Astrocyte (in vitro differentiated cells and primary cell): ENCODE measurements at regions not wholly inside any gene's neighbourhood (a gene's known extent, or its start where the extent isn't known, plus 50 kb on each side); places are given as distances from the start of the nearest gene placed in this dataset.
A peak's percentile ranks its signal among the peaks of the same experiment; 100 is the strongest.

ENCODE experiments used
- DNase-seq: peaks from one replicate; pipeline ENCODE4 v3.0.0-alpha.2; 2010; ENCODE audit warnings: low read depth
- FAIRE-seq: peaks from 2 replicates; lab custom pipeline; 2011; peaks lifted over from hg19 to GRCh38; lab: Jason Lieb, UNC
- H2AFZ ChIP-seq: 2 replicates; pipeline ENCODE4 v1.6.0; 2012; ENCODE audit warnings: low read depth, low read length, inconsistent platforms
- H3K27ac ChIP-seq: 2 replicates; pipeline ENCODE4 v1.5.1; 2011; ENCODE audit warnings: low read depth, low read length, inconsistent platforms
- H3K27me3 ChIP-seq: 2 replicates; pipeline ENCODE4 v1.6.0; 2011; ENCODE audit warnings: low read length, inconsistent platforms; ENCODE audit not compliant: insufficient read depth
- H3K36me3 ChIP-seq: 2 replicates; pipeline ENCODE4 v1.5.1; 2011; ENCODE audit warnings: low read length, inconsistent platforms; ENCODE audit not compliant: insufficient read depth
- H3K4me1 ChIP-seq: 2 replicates; pipeline ENCODE4 v1.5.1; 2011; ENCODE audit warnings: low read length, inconsistent platforms; ENCODE audit not compliant: insufficient read depth
- H3K4me2 ChIP-seq: 2 replicates; pipeline ENCODE4 v1.6.0; 2012; ENCODE audit warnings: low read length, inconsistent platforms
- H3K4me3 ChIP-seq: 2 replicates; pipeline ENCODE4 v1.5.1; 2011; ENCODE audit warnings: low read depth, mild to moderate bottlenecking, low read length, inconsistent platforms; ENCODE audit not compliant: insufficient read depth
- H3K79me2 ChIP-seq: 2 replicates; pipeline ENCODE4 v1.6.0; 2012; ENCODE audit warnings: mild to moderate bottlenecking, low read length, inconsistent platforms; ENCODE audit not compliant: insufficient read depth
- H3K9ac ChIP-seq: 2 replicates; pipeline ENCODE4 v1.6.0; 2012; ENCODE audit warnings: mild to moderate bottlenecking, low read length, inconsistent platforms
- H3K9me3 ChIP-seq: 2 replicates; pipeline ENCODE4 v1.5.1; 2012; ENCODE audit warnings: low read depth, mild to moderate bottlenecking, low read length, inconsistent platforms; ENCODE audit not compliant: insufficient read depth
- H4K20me1 ChIP-seq: 2 replicates; pipeline ENCODE4 v1.6.0; 2012; ENCODE audit warnings: low read length, inconsistent platforms; ENCODE audit not compliant: insufficient read depth
- H3K27ac Mint-ChIP-seq: one replicate; pipeline ENCODE4 v1.8.0; 2021; ENCODE audit warnings: mild to moderate bottlenecking, mixed read lengths; ENCODE audit not compliant: unreplicated experiment
- H3K27me3 Mint-ChIP-seq: one replicate; pipeline ENCODE4 v1.8.0; 2021; ENCODE audit warnings: low read depth, mixed read lengths; ENCODE audit not compliant: unreplicated experiment
- H3K36me3 Mint-ChIP-seq: one replicate; pipeline ENCODE4 v1.8.0; 2021; ENCODE audit warnings: low read depth, mixed read lengths; ENCODE audit not compliant: unreplicated experiment
- H3K4me1 Mint-ChIP-seq: one replicate; pipeline ENCODE4 v1.8.0; 2021; ENCODE audit warnings: low read depth, mixed read lengths; ENCODE audit not compliant: unreplicated experiment
- H3K4me3 Mint-ChIP-seq: one replicate; pipeline ENCODE4 v1.8.0; 2021; ENCODE audit warnings: mild to moderate bottlenecking, moderate library complexity, mixed read lengths; ENCODE audit not compliant: unreplicated experiment
- H3K9me3 Mint-ChIP-seq: one replicate; pipeline ENCODE4 v1.8.0; 2021; ENCODE audit warnings: mild to moderate bottlenecking, mixed read lengths; ENCODE audit not compliant: unreplicated experiment
- CTCF ChIP-seq: IDR thresholded peaks from 2 replicates; pipeline ENCODE4 v1.5.1; 2011; ENCODE audit warnings: low read depth, mild to moderate bottlenecking, inconsistent platforms, low read length, moderate library complexity; ENCODE audit not compliant: insufficient read depth
- EZH2 ChIP-seq: IDR thresholded peaks from 2 replicates; pipeline ENCODE4 v1.6.1; 2012; ENCODE audit warnings: mild to moderate bottlenecking, low read length, inconsistent platforms; ENCODE audit not compliant: insufficient read depth

- peak; percentile 47 for FAIRE-seq
- Mint-ChIP-seq H3K4me3 (no peak overlapping the region), H3K36me3 (no peaks in the 10 kb centered on the region), H3K4me1 (peaks cover 7% of the 10 kb centered on the region), H3K9me3 (no peaks in the 10 kb centered on the region), H3K27ac (no peak overlapping the region), H3K27me3 (peaks cover 2% of the 10 kb centered on the region)
- Histone ChIP-seq H4K20me1 (no peaks in the 10 kb centered on the region), H3K27me3 (no peaks in the 10 kb centered on the region), H3K27ac (no peak overlapping the region), H3K9ac (no peak overlapping the region), H3K4me2 (no peak overlapping the region), H3K79me2 (no peaks in the 10 kb centered on the region), H3K4me3 (no peak overlapping the region), H3K9me3 (no peaks in the 10 kb centered on the region), H3K4me1 (no peaks in the 10 kb centered on the region), H3K36me3 (no peaks in the 10 kb centered on the region), H2AFZ (no peak overlapping the region)
- DNase-seq: no peak
- no peak for TF ChIP-seq EZH2
- no peak for TF ChIP-seq CTCF
Observed at GRCh38 chr2:58908501-58909154, 667.5 kb upstream of the FANCL start.

DNA sequence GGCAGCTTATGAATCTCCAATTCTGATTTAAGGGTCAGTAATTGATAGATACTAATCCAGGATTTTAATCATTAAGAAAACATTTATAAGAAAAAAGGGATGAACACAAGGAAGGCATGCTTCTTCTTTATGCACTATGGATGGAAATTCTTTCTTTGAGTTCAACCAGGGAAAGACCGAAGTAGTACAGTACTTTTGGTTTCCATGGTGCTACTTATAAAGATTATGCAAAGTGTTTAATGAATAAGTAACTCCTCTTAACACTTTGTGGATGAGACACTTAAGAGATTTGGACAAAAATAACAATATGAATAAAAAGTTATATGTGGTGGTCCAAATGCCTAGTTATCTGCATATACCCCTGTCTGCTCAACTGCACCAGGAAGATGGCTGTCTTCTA, 666.5 kb upstream of the FANCL start:
- no peak overlapping the region for H3K4me3 Mint-ChIP-seq

More for the DNA sequence above, 666.5 kb upstream of the FANCL start:
- H3K27me3 Mint-ChIP-seq: peaks cover 2% of the 10 kb centered on the region
- DNase-seq (no peak), FAIRE-seq (no peak)
- peaks cover 2% of the 10 kb centered on the region for H3K4me1 Mint-ChIP-seq
- H3K4me1 ChIP-seq: no peaks in the 10 kb centered on the region
- H3K36me3 Mint-ChIP-seq: no peaks in the 10 kb centered on the region
- no peaks in the 10 kb centered on the region for H3K9me3 Mint-ChIP-seq
- H3K27me3 ChIP-seq: no peaks in the 10 kb centered on the region
- H2AFZ ChIP-seq: no peak overlapping the region
- no peak overlapping the region for H3K27ac ChIP-seq
- H3K4me2 ChIP-seq: no peak overlapping the region
- TF ChIP-seq EZH2 (no peak), CTCF (no peak)
- H3K27ac Mint-ChIP-seq: no peak overlapping the region
- H3K36me3 ChIP-seq: no peaks in the 10 kb centered on the region
- H4K20me1 ChIP-seq: no peaks in the 10 kb centered on the region
- no peak overlapping the region for H3K9ac ChIP-seq
- no peak overlapping the region for H3K4me3 ChIP-seq
- H3K79me2 ChIP-seq: no peaks in the 10 kb centered on the region
- no peaks in the 10 kb centered on the region for H3K9me3 ChIP-seq
